CD4-positive, alpha-beta T cell treated with Interleukin-17A for 1 hour (primary cell): ENCODE measurements at regions not wholly inside any gene's neighbourhood (a gene's known extent, or its start where the extent isn't known, plus 50 kb on each side); places are given as distances from the start of the nearest gene placed in this dataset.
"Not testable (repeated sequence)": the region's sequence is repeated elsewhere in the genome, so short reads cannot be mapped to it uniquely, and the experiment has no call there.

ENCODE experiments used
- DNase-seq: peaks from one replicate; pipeline ENCODE4 v3.0.0-alpha.2; 2020

GRCh38 chr4:67412153-67412712, 133.1 kb downstream of the CENPC start:
- not testable (repeated sequence) for DNase-seq

DNA sequence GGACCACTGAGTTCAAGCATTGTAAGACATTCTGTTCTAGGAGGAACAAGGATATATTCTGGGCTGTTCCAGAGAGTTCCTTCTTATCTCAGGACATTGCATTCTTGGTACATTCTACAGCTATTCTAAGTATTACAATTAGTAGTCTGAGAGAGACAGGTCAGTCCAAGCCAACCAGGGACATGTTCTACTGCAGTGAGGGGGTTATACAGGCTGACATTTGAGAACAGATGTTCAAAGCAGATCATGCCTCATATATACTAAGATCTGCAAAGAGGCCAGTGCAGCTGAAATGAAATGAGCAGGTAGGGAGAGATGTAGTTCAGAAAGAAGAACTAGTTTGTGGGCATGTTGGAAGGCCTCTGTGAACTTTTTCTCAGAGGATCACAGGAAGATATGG, 142.0 kb downstream of the CENPC start:
- DNase-seq = no peak

- no peak for DNase-seq
Observed at GRCh38 chr4:67401902-67402301, 143.4 kb downstream of the CENPC start.

DNA sequence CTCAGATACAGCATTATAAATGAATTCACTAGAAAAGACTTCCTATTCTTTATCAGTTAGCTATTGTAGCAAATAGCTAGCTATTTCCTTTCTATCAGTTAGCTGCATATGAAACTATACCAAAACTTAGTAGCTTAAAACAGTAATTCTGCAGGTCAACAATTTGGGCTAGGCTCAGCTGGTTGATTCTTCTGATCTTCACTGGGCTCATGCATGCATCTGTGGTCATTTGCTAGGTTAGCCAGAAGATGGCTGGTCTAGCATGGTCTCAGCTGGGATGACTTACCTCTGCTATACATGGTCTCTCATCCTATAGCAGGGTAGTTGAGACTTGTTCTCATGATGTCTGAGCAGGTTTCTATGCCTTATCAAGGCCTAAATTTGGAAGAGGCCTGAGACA, 147.4 kb downstream of the CENPC start:
- no peak for DNase-seq

GRCh38 chr4:67397031-67397430, 148.3 kb downstream of the CENPC start:
- DNase-seq = no peak

- no peak for DNase-seq
Observed at GRCh38 chr4:67396008-67396407, 149.3 kb downstream of the CENPC start.

GRCh38 chr4:67394879-67395278, 150.4 kb downstream of the CENPC start:
- no peak for DNase-seq

- DNase-seq = peak; percentile 39
Observed at GRCh38 chr4:67393699-67394281, 151.5 kb downstream of the CENPC start.

GRCh38 chr4:67393007-67393406, 152.3 kb downstream of the CENPC start:
- DNase-seq = no peak

DNA sequence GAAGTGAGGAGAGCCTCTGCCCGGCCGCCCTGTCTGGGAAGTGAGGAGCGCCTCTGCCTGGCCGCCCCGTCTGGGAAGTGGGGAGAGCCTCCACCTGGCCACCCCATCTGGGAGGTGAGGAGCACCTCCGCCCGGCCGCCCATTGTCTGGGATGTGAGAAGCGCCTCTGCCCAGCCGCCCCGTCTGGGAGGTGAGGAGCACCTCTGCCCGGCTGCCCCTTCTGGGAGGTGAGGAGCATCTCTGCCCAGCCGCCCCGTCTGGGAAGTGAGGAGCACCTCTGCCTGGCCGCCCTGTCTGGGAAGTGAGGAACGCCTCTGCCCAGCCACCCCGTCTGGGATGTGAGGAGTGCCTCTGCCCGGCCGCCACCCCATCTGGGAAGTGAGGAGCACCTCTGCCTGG, 163.9 kb downstream of the CENPC start:
- not testable (repeated sequence) for DNase-seq

DNA sequence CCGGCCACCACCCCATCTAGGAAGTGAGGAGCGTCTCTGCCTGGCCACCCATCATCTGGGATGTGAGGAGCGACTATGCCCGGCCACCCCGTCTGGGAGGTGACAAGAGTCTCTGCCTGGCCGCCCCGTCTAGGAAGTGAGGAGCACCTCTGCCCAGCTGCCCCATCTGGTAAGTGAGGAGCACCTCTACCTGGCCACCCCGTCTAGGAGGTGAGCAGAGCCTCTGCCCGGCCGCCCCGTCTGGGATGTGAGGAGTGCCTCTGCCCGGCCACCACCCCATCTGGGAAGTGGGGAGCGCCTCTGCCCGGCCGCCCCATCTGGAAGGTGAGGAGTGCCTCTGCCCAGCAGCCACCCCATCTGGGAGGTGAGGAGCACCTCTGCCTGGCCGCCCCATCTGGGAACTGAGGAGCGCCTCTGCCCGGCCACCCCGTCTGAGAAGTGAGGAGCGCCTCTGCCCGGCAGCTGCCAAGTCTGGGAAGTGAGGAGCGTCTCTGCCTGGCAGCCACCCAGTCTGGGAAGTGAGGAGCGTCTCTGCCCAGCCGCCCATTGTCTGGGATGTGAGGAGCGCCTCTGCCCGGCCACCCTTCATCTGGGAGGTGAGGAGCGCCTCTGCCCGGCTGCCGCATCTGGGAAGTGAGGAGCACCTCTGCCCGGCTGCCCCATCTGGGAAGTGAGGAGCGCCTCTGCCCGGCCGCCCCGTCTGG, 164.4 kb downstream of the CENPC start:
- not testable (repeated sequence) for DNase-seq

- no peak for DNase-seq
Observed at GRCh38 chr4:67380154-67380553, 165.1 kb downstream of the CENPC start.

DNA sequence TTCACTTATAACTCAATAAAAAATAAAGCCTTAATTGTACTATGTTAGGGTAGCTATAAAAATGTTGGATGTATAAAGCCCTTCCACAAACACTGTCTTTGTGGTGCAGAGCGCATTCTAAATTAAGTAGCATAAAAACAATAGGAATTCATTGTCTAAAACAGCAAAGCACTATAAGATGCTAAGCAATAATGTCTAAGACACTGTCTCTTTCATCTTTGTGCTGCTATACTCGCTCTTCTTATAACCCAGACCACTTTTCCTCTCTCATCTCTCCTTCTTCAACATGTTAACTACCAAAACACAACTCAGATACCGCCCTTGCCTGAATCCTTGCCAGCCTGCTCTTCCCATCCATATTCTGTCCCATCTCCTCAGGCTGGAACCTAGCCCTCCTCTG, 170.0 kb downstream of the CENPC start:
- DNase-seq = no peak

- no peak for DNase-seq
Observed at GRCh38 chr4:67371615-67372014, 173.7 kb downstream of the CENPC start.

GRCh38 chr4:67366311-67366861, 178.9 kb downstream of the CENPC start:
- DNase-seq = no peak

DNA sequence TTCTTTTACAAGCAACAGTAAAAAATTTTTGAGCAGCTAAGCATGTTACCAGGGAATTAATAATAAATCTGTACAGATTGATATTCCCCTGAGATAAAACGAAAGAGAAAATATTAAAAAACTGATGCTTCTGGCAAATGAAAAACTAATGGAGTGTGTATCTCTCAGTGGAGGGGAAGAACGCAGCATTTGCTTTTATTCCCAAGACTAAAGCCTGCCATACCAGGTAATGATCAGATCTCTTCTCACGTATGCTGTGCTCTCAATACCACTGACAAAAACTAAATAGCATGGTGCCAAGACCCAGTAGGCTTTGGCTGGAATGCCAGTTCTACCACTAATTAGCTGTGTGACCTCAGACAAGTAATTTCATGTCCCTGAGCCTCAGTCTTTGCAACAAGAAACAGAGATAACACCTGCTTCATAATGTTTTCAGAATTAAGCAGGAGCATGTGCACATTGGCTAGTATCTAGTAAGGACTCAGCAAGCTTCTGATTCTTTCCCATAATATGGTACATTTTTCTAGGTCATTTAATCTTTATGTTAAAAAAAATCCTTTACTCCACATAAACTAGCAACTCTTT, 179.6 kb downstream of the CENPC start:
- DNase-seq = no peak

GRCh38 chr4:67355806-67356205, 189.5 kb downstream of the CENPC start:
- no peak for DNase-seq

DNA sequence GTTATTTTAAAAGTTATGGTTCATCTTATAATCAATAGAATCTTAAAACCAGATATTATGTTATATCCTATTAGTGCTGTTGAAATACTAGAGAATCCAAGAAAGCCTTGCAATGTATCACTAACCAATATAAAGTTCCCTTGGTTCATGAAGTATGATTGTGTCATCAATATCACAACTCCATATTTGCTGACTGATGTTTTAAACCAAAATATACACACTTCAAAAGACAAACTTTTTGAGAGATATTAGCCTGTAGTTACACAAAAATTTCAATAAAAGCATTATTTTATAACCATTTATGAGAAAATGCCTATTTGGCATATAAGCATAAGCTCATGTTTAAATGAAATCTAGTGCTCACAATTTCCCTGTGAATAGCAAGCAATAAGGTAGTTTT, 198.6 kb downstream of the CENPC start:
- DNase-seq = no peak

GRCh38 chr4:67344594-67345380, 200.5 kb downstream of the CENPC start:
- DNase-seq = no peak

- DNase-seq = no peak
Observed at GRCh38 chr4:67343199-67343598, 202.1 kb downstream of the CENPC start.

- no peak for DNase-seq
Observed at GRCh38 chr4:67342291-67342690, 203.0 kb downstream of the CENPC start.

DNA sequence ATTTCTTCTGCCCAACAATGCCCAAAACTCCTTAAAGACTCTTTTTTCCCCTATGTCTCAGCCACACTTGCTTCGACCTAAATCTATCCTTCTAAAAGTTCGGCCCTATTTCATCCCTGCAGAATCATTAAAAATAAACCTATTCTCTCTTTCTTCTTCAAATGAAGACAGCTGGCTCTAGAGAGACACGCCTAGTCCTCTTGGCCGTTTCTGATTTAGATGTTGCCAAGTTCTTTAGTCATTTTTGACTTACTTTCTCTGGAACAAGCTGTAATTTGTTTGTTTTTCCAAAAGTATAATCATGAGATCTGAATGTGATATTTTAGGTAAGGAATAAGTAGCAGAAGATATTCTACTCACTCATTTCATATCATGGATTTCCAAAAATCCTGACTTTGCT, 211.6 kb downstream of the CENPC start:
- no peak for DNase-seq

- no peak for DNase-seq
Observed at GRCh38 chr4:67332627-67333026, 212.7 kb downstream of the CENPC start.
